ENCODE measurements at regions not wholly inside any gene's neighbourhood (a gene's known extent, or its start where the extent isn't known, plus 50 kb on each side); places are given as distances from the start of the nearest gene placed in this dataset.

DNA sequence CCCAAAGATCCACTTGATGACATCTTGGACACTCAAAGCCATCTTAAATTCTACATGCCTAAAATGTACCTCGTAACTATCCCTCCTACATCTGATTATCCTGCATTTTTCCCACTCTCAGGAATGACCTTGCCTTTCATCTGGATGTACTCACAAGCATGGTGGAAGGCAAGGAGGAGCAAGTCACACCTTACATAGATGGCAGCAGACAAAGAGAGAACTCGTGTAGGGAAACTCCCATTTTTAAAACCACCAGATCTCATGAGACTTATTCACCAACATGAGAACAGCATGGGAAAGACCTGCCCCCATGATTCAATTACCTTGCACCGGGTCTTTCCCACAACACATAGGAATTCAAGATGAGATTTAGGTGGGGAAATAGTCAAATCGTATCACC, 616.0 kb downstream of the MCTP2 start:
- no peak overlapping the region for H3K27ac ChIP-seq (ENCODE audit: low read depth, low read length)
- peaks cover 7 to 24% of the 10 kb centered on the region in 2 donors for H3K4me1 ChIP-seq (ENCODE audit: control insufficient read depth in 1 of 2, insufficient read depth in 2 of 2, low read length in 2 of 2)
- H3K27me3 ChIP-seq (ENCODE audit: control insufficient read depth in 1 of 2, insufficient read depth in 2 of 2, low read length in 2 of 2) = no peaks in the 10 kb centered on the region
- H3K9ac ChIP-seq (ENCODE audit: low read depth in 1 of 2, low read length in 2 of 2) = no peak overlapping the region
- no peak overlapping the region for H3K4me3 ChIP-seq (ENCODE audit: low read depth in 1 of 2, low read length in 2 of 2)
- H3K36me3 ChIP-seq (ENCODE audit: control insufficient read depth in 1 of 2, insufficient read depth in 2 of 2, low read length in 2 of 2) = no peaks in the 10 kb centered on the region
- no peaks in the 10 kb centered on the region for H3K9me3 ChIP-seq (ENCODE audit: control insufficient read depth in 1 of 2, low read length in 2 of 2)

DNA sequence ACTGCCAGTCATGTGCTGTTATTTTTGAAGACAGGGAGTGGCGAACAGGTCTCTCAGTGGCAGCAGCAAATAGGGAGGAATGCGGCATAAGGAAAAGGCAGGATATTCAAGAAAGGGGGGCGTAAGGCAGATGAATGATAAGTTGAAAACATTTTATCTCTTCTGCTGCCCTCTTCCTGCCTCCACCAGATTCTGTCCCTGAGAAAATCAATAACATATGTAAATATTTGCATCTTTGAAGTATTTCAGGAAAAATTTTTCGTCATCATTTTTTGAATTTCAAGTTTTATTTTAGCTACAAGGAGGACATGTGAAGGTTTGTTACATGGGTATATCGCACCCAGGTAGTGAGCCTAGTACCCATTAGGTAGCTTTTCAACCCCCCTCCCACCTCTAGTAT, 616.7 kb downstream of the MCTP2 start:
- Histone ChIP-seq H3K4me3 (ENCODE audit: low read depth in 1 of 2, low read length in 2 of 2) (no peak overlapping the region), H3K9me3 (ENCODE audit: control insufficient read depth in 1 of 2, low read length in 2 of 2) (no peaks in the 10 kb centered on the region), H3K27ac (ENCODE audit: low read depth, low read length) (no peak overlapping the region), H3K9ac (ENCODE audit: low read depth in 1 of 2, low read length in 2 of 2) (no peak overlapping the region), H3K4me1 (ENCODE audit: control insufficient read depth in 1 of 2, insufficient read depth in 2 of 2, low read length in 2 of 2) (peaks cover 7 to 24% of the 10 kb centered on the region in 2 donors), H3K36me3 (ENCODE audit: control insufficient read depth in 1 of 2, insufficient read depth in 2 of 2, low read length in 2 of 2) (no peaks in the 10 kb centered on the region), H3K27me3 (ENCODE audit: control insufficient read depth in 1 of 2, insufficient read depth in 2 of 2, low read length in 2 of 2) (no peaks in the 10 kb centered on the region)

DNA sequence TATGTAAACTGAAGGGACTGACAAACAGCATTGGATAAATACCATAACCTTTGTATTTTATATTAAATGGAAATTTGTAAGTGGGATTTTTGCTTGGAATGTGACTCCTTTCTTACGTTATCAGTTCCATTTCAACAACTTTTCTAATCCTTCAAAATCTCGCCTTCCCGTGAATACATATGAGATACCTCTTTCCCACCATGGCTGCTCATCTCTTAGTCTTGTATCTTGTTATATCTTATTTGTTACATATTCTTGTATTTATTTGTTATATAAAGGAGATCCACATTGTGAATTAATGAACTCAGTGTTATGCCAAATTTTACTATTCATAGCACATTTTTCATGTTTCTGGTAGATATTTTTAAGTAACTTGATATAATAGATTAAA, 623.7 kb downstream of the MCTP2 start:
- Histone ChIP-seq H3K9me3 (ENCODE audit: control insufficient read depth in 1 of 2, low read length in 2 of 2) (no peaks in the 10 kb centered on the region), H3K4me3 (ENCODE audit: low read depth in 1 of 2, low read length in 2 of 2) (no peak overlapping the region), H3K27me3 (ENCODE audit: control insufficient read depth in 1 of 2, insufficient read depth in 2 of 2, low read length in 2 of 2) (no peaks in the 10 kb centered on the region), H3K9ac (ENCODE audit: low read depth in 1 of 2, low read length in 2 of 2) (no peak overlapping the region), H3K27ac (ENCODE audit: low read depth, low read length) (no peak overlapping the region), H3K4me1 (ENCODE audit: control insufficient read depth in 1 of 2, insufficient read depth in 2 of 2, low read length in 2 of 2) (no peaks in the 10 kb centered on the region), H3K36me3 (ENCODE audit: control insufficient read depth in 1 of 2, insufficient read depth in 2 of 2, low read length in 2 of 2) (no peaks in the 10 kb centered on the region)

DNA sequence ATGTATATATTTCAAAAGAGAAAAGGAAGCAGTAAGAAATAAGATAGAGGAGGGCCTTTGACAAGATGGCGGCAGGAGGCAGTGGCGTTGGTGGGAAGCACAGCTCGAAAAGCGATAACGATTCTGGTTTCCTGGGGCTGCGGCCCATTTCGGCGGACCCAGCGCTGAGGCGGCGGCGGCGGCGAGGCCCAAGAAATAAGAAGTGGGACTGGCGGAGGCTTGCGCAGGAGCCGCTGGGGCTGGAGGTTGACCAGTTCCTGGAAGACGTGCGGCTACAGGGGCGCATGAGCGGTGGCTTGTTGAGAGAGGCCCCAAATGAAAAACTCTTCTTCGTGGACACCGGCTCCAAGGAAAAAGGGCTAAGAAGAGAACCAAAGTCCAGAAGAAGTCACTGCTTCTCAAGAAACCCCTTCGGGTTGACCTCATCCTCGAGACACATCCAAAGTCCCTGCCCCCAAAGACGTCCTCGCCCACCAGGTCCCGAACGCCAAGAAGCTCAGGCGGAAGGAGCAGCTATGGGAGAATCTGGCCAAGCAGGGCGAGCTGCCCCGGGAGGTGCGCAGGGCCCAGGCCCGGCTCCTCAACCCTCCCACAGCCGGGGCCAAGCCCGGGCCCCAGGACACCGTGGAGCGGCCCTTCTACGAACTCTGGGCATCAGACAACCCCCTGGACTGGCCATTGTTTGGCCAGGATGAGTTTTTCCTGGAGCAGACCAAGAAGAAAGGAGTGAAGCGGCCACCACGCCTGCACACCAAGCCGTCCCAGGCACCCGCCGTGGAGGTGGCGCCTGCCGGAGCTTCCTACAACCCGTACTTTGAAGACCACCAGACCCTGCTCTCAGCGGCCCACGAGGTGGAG, 624.3 kb downstream of the MCTP2 start:
- Histone ChIP-seq H3K36me3 (ENCODE audit: control insufficient read depth in 1 of 2, insufficient read depth in 2 of 2, low read length in 2 of 2) (no peaks in the 10 kb centered on the region), H3K9me3 (ENCODE audit: control insufficient read depth in 1 of 2, low read length in 2 of 2) (no peaks in the 10 kb centered on the region), H3K4me1 (ENCODE audit: control insufficient read depth in 1 of 2, insufficient read depth in 2 of 2, low read length in 2 of 2) (no peaks in the 10 kb centered on the region), H3K27ac (ENCODE audit: low read depth, low read length) (no peak overlapping the region), H3K9ac (ENCODE audit: low read depth in 1 of 2, low read length in 2 of 2) (no peak overlapping the region), H3K4me3 (ENCODE audit: low read depth in 1 of 2, low read length in 2 of 2) (no peak overlapping the region), H3K27me3 (ENCODE audit: control insufficient read depth in 1 of 2, insufficient read depth in 2 of 2, low read length in 2 of 2) (no peaks in the 10 kb centered on the region)

GRCh38 chr15:94856267-94856854, 625.0 kb downstream of the MCTP2 start:
- H3K36me3 ChIP-seq (ENCODE audit: control insufficient read depth in 1 of 2, insufficient read depth in 2 of 2, low read length in 2 of 2) = no peaks in the 10 kb centered on the region
- no peak overlapping the region for H3K9ac ChIP-seq (ENCODE audit: low read depth in 1 of 2, low read length in 2 of 2)
- H3K27ac ChIP-seq (ENCODE audit: low read depth, low read length) = no peak overlapping the region
- H3K9me3 ChIP-seq (ENCODE audit: control insufficient read depth in 1 of 2, low read length in 2 of 2) = no peaks in the 10 kb centered on the region
- H3K4me1 ChIP-seq (ENCODE audit: control insufficient read depth in 1 of 2, insufficient read depth in 2 of 2, low read length in 2 of 2) = no peaks in the 10 kb centered on the region
- H3K27me3 ChIP-seq (ENCODE audit: control insufficient read depth in 1 of 2, insufficient read depth in 2 of 2, low read length in 2 of 2) = no peaks in the 10 kb centered on the region
- H3K4me3 ChIP-seq (ENCODE audit: low read depth in 1 of 2, low read length in 2 of 2) = no peak overlapping the region

DNA sequence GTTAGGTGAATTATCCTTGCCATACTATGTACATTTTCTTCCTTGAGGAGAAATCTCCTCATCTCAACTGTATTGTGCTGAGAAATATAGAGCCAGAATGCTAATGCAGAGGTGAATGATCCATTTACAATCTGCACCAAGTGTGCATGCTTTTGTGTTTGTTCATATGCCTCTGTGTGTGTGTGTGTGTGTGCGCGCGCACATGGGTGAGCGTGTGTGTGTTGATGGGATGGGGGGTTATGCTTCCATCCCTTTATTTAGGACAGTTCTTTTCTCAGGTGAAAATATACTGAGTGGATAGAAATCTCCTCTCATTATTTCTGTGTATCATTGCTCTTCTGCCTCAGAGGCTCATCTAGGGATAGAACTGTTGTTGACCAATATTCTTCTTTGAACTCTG, 626.1 kb downstream of the MCTP2 start:
- Histone ChIP-seq H3K9me3 (ENCODE audit: control insufficient read depth in 1 of 2, low read length in 2 of 2) (no peaks in the 10 kb centered on the region), H3K4me1 (ENCODE audit: control insufficient read depth in 1 of 2, insufficient read depth in 2 of 2, low read length in 2 of 2) (no peaks in the 10 kb centered on the region), H3K9ac (ENCODE audit: low read depth in 1 of 2, low read length in 2 of 2) (no peak overlapping the region)

DNA sequence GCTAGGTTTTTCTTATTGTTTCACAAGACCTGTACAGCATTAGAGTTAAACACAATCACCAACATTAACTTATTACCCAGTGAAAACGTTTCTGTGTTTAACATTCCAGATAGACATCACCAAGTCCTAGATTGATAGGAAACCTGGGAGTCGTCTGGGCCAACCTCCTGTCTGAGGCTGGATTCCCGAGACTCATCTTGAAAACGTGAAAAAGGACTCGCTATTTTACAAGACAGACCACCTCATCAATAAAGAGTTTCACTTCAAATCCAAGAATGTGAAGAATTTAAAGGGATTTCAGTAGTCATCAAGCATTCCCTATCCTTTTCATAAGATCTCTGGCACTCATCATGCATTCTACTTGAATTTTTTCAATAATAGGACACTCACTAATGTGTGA, 626.6 kb downstream of the MCTP2 start:
- no peaks in the 10 kb centered on the region for H3K27me3 ChIP-seq (ENCODE audit: control insufficient read depth in 1 of 2, insufficient read depth in 2 of 2, low read length in 2 of 2)
- no peaks in the 10 kb centered on the region for H3K36me3 ChIP-seq (ENCODE audit: control insufficient read depth in 1 of 2, insufficient read depth in 2 of 2, low read length in 2 of 2)
- H3K27ac ChIP-seq (ENCODE audit: low read depth, low read length) = no peak overlapping the region
- no peaks in the 10 kb centered on the region for H3K9me3 ChIP-seq (ENCODE audit: control insufficient read depth in 1 of 2, low read length in 2 of 2)
- H3K4me3 ChIP-seq (ENCODE audit: low read depth in 1 of 2, low read length in 2 of 2) = no peak overlapping the region
- H3K4me1 ChIP-seq (ENCODE audit: control insufficient read depth in 1 of 2, insufficient read depth in 2 of 2, low read length in 2 of 2) = no peaks in the 10 kb centered on the region
- no peak overlapping the region for H3K9ac ChIP-seq (ENCODE audit: low read depth in 1 of 2, low read length in 2 of 2)

More for the DNA sequence above, 626.1 kb downstream of the MCTP2 start:
- Histone ChIP-seq H3K27ac (ENCODE audit: low read depth, low read length) (no peak overlapping the region), H3K4me3 (ENCODE audit: low read depth in 1 of 2, low read length in 2 of 2) (no peak overlapping the region), H3K27me3 (ENCODE audit: control insufficient read depth in 1 of 2, insufficient read depth in 2 of 2, low read length in 2 of 2) (no peaks in the 10 kb centered on the region), H3K36me3 (ENCODE audit: control insufficient read depth in 1 of 2, insufficient read depth in 2 of 2, low read length in 2 of 2) (no peaks in the 10 kb centered on the region)

DNA sequence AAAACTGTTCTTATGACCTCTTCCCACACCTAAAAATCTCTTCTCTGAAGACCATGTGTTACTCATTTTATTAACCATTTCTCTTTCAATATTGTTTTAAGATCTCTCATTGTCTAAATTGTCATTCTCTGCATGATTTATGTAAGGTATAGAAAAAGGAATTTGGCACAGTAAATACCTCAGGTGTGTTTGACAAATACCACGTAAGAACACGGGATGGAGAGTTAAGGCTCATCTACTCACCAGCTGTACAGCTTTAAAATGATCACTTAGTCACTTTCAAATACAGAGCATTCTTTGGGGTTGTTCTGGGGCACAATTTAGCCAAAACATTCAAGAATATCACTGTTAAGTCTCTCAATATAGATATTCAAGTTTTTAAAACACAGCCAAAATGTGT, 627.1 kb downstream of the MCTP2 start:
- H3K36me3 ChIP-seq (ENCODE audit: control insufficient read depth in 1 of 2, insufficient read depth in 2 of 2, low read length in 2 of 2) = no peaks in the 10 kb centered on the region
- no peaks in the 10 kb centered on the region for H3K9me3 ChIP-seq (ENCODE audit: control insufficient read depth in 1 of 2, low read length in 2 of 2)
- H3K27me3 ChIP-seq (ENCODE audit: control insufficient read depth in 1 of 2, insufficient read depth in 2 of 2, low read length in 2 of 2) = no peaks in the 10 kb centered on the region
- no peak overlapping the region for H3K27ac ChIP-seq (ENCODE audit: low read depth, low read length)
- no peak overlapping the region for H3K4me3 ChIP-seq (ENCODE audit: low read depth in 1 of 2, low read length in 2 of 2)
- H3K9ac ChIP-seq (ENCODE audit: low read depth in 1 of 2, low read length in 2 of 2) = no peak overlapping the region
- no peaks in the 10 kb centered on the region for H3K4me1 ChIP-seq (ENCODE audit: control insufficient read depth in 1 of 2, insufficient read depth in 2 of 2, low read length in 2 of 2)

DNA sequence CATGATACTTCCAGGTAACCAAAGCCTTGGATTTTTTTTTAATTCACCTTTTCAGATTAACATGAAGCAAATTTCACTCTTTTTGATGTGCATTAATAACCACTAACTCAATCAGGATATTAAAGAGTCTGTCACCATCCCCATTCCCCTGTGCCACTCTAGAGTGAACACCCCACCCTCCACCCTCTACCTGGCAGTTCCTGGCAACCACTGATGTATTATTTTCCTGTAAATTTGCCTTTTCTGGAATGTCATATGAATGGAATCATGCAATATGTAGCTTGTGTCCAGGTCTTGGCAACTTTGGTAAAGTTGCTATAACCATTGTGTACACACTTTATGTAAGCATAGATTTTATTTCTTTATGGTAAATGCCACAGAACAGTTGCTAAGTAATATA, 627.6 kb downstream of the MCTP2 start:
- no peaks in the 10 kb centered on the region for H3K9me3 ChIP-seq (ENCODE audit: control insufficient read depth in 1 of 2, low read length in 2 of 2)
- H3K4me3 ChIP-seq (ENCODE audit: low read depth in 1 of 2, low read length in 2 of 2) = no peak overlapping the region
- no peak overlapping the region for H3K27ac ChIP-seq (ENCODE audit: low read depth, low read length)
- no peak overlapping the region for H3K9ac ChIP-seq (ENCODE audit: low read depth in 1 of 2, low read length in 2 of 2)
- H3K36me3 ChIP-seq (ENCODE audit: control insufficient read depth in 1 of 2, insufficient read depth in 2 of 2, low read length in 2 of 2) = no peaks in the 10 kb centered on the region
- H3K27me3 ChIP-seq (ENCODE audit: control insufficient read depth in 1 of 2, insufficient read depth in 2 of 2, low read length in 2 of 2) = no peaks in the 10 kb centered on the region
- no peaks in the 10 kb centered on the region for H3K4me1 ChIP-seq (ENCODE audit: control insufficient read depth in 1 of 2, insufficient read depth in 2 of 2, low read length in 2 of 2)

- H3K36me3 ChIP-seq (ENCODE audit: control insufficient read depth in 1 of 2, insufficient read depth in 2 of 2, low read length in 2 of 2) = no peaks in the 10 kb centered on the region
Measured at GRCh38 chr15:94864600-94864999, 633.2 kb downstream of the MCTP2 start.

More at GRCh38 chr15:94864600-94864999, 633.2 kb downstream of the MCTP2 start:
- H3K9me3 ChIP-seq (ENCODE audit: control insufficient read depth in 1 of 2, low read length in 2 of 2) = no peaks in the 10 kb centered on the region
- no peaks in the 10 kb centered on the region for H3K27me3 ChIP-seq (ENCODE audit: control insufficient read depth in 1 of 2, insufficient read depth in 2 of 2, low read length in 2 of 2)
- H3K4me1 ChIP-seq (ENCODE audit: control insufficient read depth in 1 of 2, insufficient read depth in 2 of 2, low read length in 2 of 2) = no peaks in the 10 kb centered on the region
- no peak overlapping the region for H3K27ac ChIP-seq (ENCODE audit: low read depth, low read length)
- no peak overlapping the region for H3K9ac ChIP-seq (ENCODE audit: low read depth in 1 of 2, low read length in 2 of 2)
- H3K4me3 ChIP-seq (ENCODE audit: low read depth in 1 of 2, low read length in 2 of 2) = no peak overlapping the region

Measured in duodenal mucosa (tissue), 2 donors.